ENCODE measurements at regions not wholly inside any gene's neighbourhood (a gene's known extent, or its start where the extent isn't known, plus 50 kb on each side); places are given as distances from the start of the nearest gene placed in this dataset.

DNA sequence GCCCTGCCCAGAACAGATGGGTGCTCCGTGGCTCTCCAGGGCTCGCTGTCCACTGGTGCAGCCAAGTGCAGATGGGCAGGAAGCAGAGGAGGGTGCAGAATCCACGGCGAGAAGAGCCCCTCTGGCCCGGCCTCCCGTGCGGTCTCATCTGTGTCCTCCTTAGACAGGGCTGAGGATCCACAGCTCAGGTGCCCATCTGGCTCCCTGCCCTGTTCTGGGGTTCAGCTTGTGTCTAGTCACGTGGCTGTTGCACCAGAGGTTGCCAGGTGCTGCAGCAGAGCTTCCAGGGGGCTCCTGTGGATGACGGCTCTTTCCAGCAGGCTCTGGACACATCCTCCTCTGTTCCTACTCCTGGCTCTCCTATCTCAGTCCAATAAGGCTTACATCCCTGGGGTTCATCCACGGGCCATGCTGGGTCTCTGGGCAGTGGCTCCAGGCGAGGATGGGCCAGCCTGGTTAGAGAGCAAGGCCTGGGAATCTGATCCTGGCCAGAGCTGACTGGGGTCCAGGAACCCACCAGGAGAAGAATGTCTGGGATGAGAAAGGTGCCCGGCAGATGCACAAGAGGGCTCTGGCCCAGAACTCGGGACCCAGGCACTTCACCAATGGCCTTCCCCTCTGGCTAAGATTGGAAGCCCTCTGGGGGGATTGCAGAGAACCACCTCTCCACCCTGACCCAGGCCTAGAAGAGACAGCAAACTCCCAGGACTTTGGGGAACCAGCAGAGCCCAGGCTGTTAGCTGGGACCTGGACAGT, 116.3 kb upstream of the ID2 start:
- Histone ChIP-seq H3T11ph (ENCODE audit: low read length) (no peak overlapping the region), H3K23ac (ENCODE audit: insufficient read length, low read depth, low read length) (no peak overlapping the region), H2AFZ (ENCODE audit: low read length) (no peak overlapping the region), H4K5ac (ENCODE audit: insufficient read length, low read depth, low read length) (no peak overlapping the region), H2BK12ac (ENCODE audit: insufficient read length, low read depth, low read length) (no peak overlapping the region), H4K91ac (ENCODE audit: insufficient read length, low read depth, low read length) (peak overlapping the region; percentile 51), H2BK5ac (ENCODE audit: insufficient read length, low read length) (no peak overlapping the region), H4K8ac (replicated peaks; ENCODE audit: insufficient read length, low read depth, low read length) (no peak overlapping the region), H3K18ac (ENCODE audit: insufficient read length, low read depth, low read length) (no peak overlapping the region), H3K23me2 (ENCODE audit: insufficient read length, low read depth, low read length, poor library complexity, severe bottlenecking) (no peaks in the 10 kb centered on the region), H2BK15ac (ENCODE audit: low read depth, low read length) (no peak overlapping the region), H3K56ac (ENCODE audit: insufficient read length, low read depth, low read length) (no peak overlapping the region), H2BK120ac (ENCODE audit: low read depth, low read length, poor library complexity, severe bottlenecking) (no peak overlapping the region), H4K20me1 (ENCODE audit: control insufficient read depth, insufficient read depth, insufficient read length) (no peaks in the 10 kb centered on the region), H3K79me1 (ENCODE audit: insufficient read depth, low read depth, low read length, poor library complexity, severe bottlenecking) (no peaks in the 10 kb centered on the region), H3K9ac (ENCODE audit: extremely low read depth, insufficient read length, low read length) (no peak overlapping the region), H3K4ac (ENCODE audit: low read depth, low read length) (no peak overlapping the region), H3K4me2 (ENCODE audit: insufficient read depth, insufficient read length, low read length) (no peak overlapping the region), H3K14ac (ENCODE audit: insufficient read depth, low read length) (peak overlapping the region; percentile 47; the same call in 1 of the 2 replicates), H2BK20ac (ENCODE audit: low read depth, low read length, poor library complexity, severe bottlenecking) (no peak overlapping the region), H3K27ac (ENCODE audit: insufficient read length, low read depth, low read length) (no peak overlapping the region), H2AK5ac (ENCODE audit: insufficient read length, low read length) (no peak overlapping the region), H3K79me2 (ENCODE audit: insufficient read depth, low read length) (no peaks in the 10 kb centered on the region), H3K9me3 (ENCODE audit: control insufficient read depth, low read depth, low read length) (no peaks in the 10 kb centered on the region), H3K4me1 (ENCODE audit: insufficient read depth, low read length) (no peaks in the 10 kb centered on the region), H3K27me3 (ENCODE audit: insufficient read depth, low read length) (no peaks in the 10 kb centered on the region)
- peaks cover 3 to 15% (median 5%) of the 10 kb centered on the region in 3 experiments; a peak in 6 of 7 replicates for H3K36me3 Mint-ChIP-seq (ENCODE audit: insufficient read depth in 1 of 3, low read depth in 3 of 3)
- H3K4me1 Mint-ChIP-seq = peaks cover 5 to 8% of the 10 kb centered on the region in 2 experiments; a peak in 2 of 4 replicates
- TF ChIP-seq, protein P1, sequence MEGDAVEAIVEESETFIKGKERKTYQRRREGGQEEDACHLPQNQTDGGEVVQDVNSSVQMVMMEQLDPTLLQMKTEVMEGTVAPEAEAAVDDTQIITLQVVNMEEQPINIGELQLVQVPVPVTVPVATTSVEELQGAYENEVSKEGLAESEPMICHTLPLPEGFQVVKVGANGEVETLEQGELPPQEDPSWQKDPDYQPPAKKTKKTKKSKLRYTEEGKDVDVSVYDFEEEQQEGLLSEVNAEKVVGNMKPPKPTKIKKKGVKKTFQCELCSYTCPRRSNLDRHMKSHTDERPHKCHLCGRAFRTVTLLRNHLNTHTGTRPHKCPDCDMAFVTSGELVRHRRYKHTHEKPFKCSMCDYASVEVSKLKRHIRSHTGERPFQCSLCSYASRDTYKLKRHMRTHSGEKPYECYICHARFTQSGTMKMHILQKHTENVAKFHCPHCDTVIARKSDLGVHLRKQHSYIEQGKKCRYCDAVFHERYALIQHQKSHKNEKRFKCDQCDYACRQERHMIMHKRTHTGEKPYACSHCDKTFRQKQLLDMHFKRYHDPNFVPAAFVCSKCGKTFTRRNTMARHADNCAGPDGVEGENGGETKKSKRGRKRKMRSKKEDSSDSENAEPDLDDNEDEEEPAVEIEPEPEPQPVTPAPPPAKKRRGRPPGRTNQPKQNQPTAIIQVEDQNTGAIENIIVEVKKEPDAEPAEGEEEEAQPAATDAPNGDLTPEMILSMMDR (conservative IDR thresholded peaks at IDR 0.05) = no peak
- DNase-seq = peak; percentile 15
- no CpG with 5 or more reads among the region's 13 CpGs for WGBS (ENCODE audit: extremely low coverage, insufficient read length, low lambda C conversion rate)
- no peak overlapping the region; a peak in 1 of 7 replicates for H3K27ac Mint-ChIP-seq
- H3K27me3 Mint-ChIP-seq (ENCODE audit: low read depth) = no peaks in the 10 kb centered on the region
- H3K4me3 Mint-ChIP-seq = no peak overlapping the region; a peak in 1 of 5 replicates
- peaks cover 15 to 16% of the 10 kb centered on the region in 2 experiments for H3K9me3 Mint-ChIP-seq

Measured in H9 (cell line).